ENCODE measurements at regions not wholly inside any gene's neighbourhood (a gene's known extent, or its start where the extent isn't known, plus 50 kb on each side); places are given as distances from the start of the nearest gene placed in this dataset.

DNA sequence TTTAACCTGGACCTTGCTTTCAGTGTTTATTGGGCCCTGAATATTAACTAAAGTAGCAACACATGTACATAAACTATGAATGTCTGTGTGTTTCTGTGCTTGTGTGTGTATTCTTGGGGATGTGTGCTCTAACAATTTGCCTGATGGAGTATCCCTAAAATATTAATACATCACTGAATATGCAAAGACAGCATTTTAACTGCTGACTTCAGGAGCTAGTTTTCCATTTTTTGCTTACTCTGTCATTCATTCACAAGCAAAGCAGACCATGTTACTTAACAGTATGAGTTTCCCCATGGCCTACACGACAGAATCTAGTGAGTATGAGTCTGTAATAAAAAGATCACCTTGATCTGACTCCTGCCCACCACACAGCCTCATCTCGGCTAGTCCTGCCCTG lies 402.8 kb downstream of the BCAT1 start:
- no peak for TF ChIP-seq CTCF (conservative IDR thresholded peaks at IDR 0.05)
- H3K27ac ChIP-seq: no peak overlapping the region

- no peak overlapping the region for H3K27ac ChIP-seq
- TF ChIP-seq CTCF (conservative IDR thresholded peaks at IDR 0.05): no peak
Measured at GRCh38 chr12:24544368-24544767, 404.5 kb downstream of the BCAT1 start.

- no peak for TF ChIP-seq CTCF (conservative IDR thresholded peaks at IDR 0.05)
- H3K27ac ChIP-seq: no peak overlapping the region
Measured at GRCh38 chr12:24541193-24541871, 407.6 kb downstream of the BCAT1 start.

GRCh38 chr12:24539646-24540045 lies 409.3 kb downstream of the BCAT1 start:
- no peak overlapping the region for H3K27ac ChIP-seq
- TF ChIP-seq CTCF (conservative IDR thresholded peaks at IDR 0.05): no peak

DNA sequence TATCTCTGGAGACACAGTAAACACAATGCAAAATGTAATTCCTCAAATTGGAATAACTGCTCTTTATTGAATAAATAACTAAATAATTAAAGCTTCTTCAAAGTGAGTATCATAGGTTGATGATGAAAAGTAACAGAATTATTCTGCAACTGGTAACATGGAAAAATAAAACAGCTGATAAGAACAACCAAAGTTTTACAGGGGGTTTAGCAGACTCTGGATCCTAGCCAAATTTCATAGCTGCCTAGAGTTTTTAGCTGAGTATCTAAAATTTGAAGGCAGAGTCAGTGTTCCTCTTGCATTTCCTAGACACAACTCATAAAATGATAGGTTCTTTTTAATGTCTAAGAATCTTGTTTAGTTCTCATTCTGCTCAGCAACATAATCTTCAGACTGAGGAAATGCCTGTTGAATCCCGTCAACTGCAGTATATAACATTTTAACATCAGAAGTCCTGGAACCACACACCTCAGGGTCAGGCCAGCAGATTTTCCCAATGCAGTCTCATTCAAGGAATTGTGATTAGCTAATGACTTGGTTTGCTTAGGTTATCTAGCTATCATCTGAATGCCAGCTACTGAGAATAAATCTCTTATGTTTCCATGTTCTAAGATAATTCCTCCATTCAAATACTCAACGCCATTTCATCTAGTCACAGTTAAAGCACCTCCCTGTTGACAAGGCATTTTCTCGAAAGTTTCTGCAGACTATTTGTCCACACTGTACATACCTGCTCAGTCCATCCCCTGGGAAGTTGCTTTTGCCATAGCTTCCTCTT lies 411.6 kb downstream of the BCAT1 start:
- TF ChIP-seq CTCF (conservative IDR thresholded peaks at IDR 0.05): no peak
- H3K27ac ChIP-seq: no peak overlapping the region

- no peak overlapping the region for H3K27ac ChIP-seq
- TF ChIP-seq CTCF (conservative IDR thresholded peaks at IDR 0.05): no peak
Measured at GRCh38 chr12:24535334-24536069, 413.4 kb downstream of the BCAT1 start.

GRCh38 chr12:24534622-24535021 lies 414.3 kb downstream of the BCAT1 start:
- TF ChIP-seq CTCF (conservative IDR thresholded peaks at IDR 0.05): no peak
- H3K27ac ChIP-seq: no peak overlapping the region

Measured in VCaP (cell line).